ENCODE measurements at regions not wholly inside any gene's neighbourhood (a gene's known extent, or its start where the extent isn't known, plus 50 kb on each side); places are given as distances from the start of the nearest gene placed in this dataset.

- no peak for DNase-seq (ENCODE audit: low read depth in 2 of 2, low spot score in 1 of 2)
Observed at GRCh38 chr15:69653306-69653705, 200.7 kb downstream of the RPLP1 start.

- DNase-seq (ENCODE audit: low read depth in 2 of 2, low spot score in 1 of 2): no peak
Observed at GRCh38 chr15:69653846-69654245, 201.2 kb downstream of the RPLP1 start.

GRCh38 chr15:69656271-69657030 is 203.8 kb downstream of the RPLP1 start:
- no peak for DNase-seq (ENCODE audit: low read depth in 2 of 2, low spot score in 1 of 2)

- DNase-seq (ENCODE audit: low read depth in 2 of 2, low spot score in 1 of 2): no peak
Observed at GRCh38 chr15:69657626-69658025, 205.0 kb downstream of the RPLP1 start.

GRCh38 chr15:69658411-69658945 is 205.9 kb downstream of the RPLP1 start:
- DNase-seq (ENCODE audit: low read depth in 2 of 2, low spot score in 1 of 2): no peak

GRCh38 chr15:69659454-69660050 is 206.9 kb downstream of the RPLP1 start:
- DNase-seq (ENCODE audit: low read depth in 2 of 2, low spot score in 1 of 2): no peak

GRCh38 chr15:69660114-69660513 is 207.5 kb downstream of the RPLP1 start:
- DNase-seq (ENCODE audit: low read depth in 2 of 2, low spot score in 1 of 2): no peak

GRCh38 chr15:69660658-69661405 is 208.2 kb downstream of the RPLP1 start:
- DNase-seq (ENCODE audit: low read depth in 2 of 2, low spot score in 1 of 2): no peak

GRCh38 chr15:69661446-69661845 is 208.8 kb downstream of the RPLP1 start:
- DNase-seq (ENCODE audit: low read depth in 2 of 2, low spot score in 1 of 2): no peak

- DNase-seq (ENCODE audit: low read depth in 2 of 2, low spot score in 1 of 2): no peak
Observed at GRCh38 chr15:69661871-69662644, 209.4 kb downstream of the RPLP1 start.

- DNase-seq (ENCODE audit: low read depth in 2 of 2, low spot score in 1 of 2): no peak
Observed at GRCh38 chr15:69662645-69663000, 210.0 kb downstream of the RPLP1 start.

GRCh38 chr15:69663441-69663840 is 210.8 kb downstream of the RPLP1 start:
- no peak for DNase-seq (ENCODE audit: low read depth in 2 of 2, low spot score in 1 of 2)

GRCh38 chr15:69663982-69664381 is 211.4 kb downstream of the RPLP1 start:
- no peak for DNase-seq (ENCODE audit: low read depth in 2 of 2, low spot score in 1 of 2)

- DNase-seq (ENCODE audit: low read depth in 2 of 2, low spot score in 1 of 2): no peak
Observed at GRCh38 chr15:69664572-69665571, 212.3 kb downstream of the RPLP1 start.

- no peak for DNase-seq (ENCODE audit: low read depth in 2 of 2, low spot score in 1 of 2)
Observed at GRCh38 chr15:69665641-69666111, 213.1 kb downstream of the RPLP1 start.

- peak in 1 of 2 donors; percentile 21 for DNase-seq (ENCODE audit: low read depth in 2 of 2, low spot score in 1 of 2)
Observed at GRCh38 chr15:69666441-69666882, 213.8 kb downstream of the RPLP1 start.

- DNase-seq (ENCODE audit: low read depth in 2 of 2, low spot score in 1 of 2): no peak
Observed at GRCh38 chr15:69666921-69667811, 214.5 kb downstream of the RPLP1 start.

- DNase-seq (ENCODE audit: low read depth in 2 of 2, low spot score in 1 of 2): no peak
Observed at GRCh38 chr15:69668039-69668705, 215.6 kb downstream of the RPLP1 start.

Data from stimulated activated CD8-positive, alpha-beta memory T cell treated with anti-CD3 and anti-CD28 coated beads, Interleukin-4, amount 100 ng/mL, for 4 hours (primary cell).